ENCODE measurements at regions not wholly inside any gene's neighbourhood (a gene's known extent, or its start where the extent isn't known, plus 50 kb on each side); places are given as distances from the start of the nearest gene placed in this dataset.

DNA sequence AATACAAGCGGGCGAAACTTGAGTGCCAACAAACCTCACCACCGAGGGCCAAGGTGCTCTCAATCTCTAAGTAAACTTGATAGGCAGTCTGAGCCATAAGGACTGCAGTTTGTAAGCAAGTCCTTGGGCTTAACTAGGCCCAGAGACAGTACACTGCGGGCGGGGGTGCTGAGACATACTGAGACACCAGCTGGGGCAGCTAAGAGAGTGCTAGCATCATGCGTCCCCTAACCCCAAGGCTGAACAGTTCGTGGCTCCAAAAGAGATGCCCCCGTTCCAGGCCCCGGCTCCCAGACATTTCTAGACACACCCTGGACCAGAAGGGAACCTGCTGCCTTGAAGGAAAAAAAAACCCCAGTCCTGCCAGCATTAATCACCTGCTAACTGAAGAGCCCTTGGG lies 126.8 kb upstream of the PRDX4 start:
- DNase-seq = no peak

- no peak for DNase-seq
Observed at GRCh38 chrX:23548164-23548563, 119.1 kb upstream of the PRDX4 start.

GRCh38 chrX:23552303-23552702 lies 115.0 kb upstream of the PRDX4 start:
- DNase-seq = no peak

- DNase-seq = peak; percentile 64
Observed at GRCh38 chrX:23554304-23554703, 113.0 kb upstream of the PRDX4 start.

GRCh38 chrX:23557070-23557469 lies 110.2 kb upstream of the PRDX4 start:
- DNase-seq = no peak

DNA sequence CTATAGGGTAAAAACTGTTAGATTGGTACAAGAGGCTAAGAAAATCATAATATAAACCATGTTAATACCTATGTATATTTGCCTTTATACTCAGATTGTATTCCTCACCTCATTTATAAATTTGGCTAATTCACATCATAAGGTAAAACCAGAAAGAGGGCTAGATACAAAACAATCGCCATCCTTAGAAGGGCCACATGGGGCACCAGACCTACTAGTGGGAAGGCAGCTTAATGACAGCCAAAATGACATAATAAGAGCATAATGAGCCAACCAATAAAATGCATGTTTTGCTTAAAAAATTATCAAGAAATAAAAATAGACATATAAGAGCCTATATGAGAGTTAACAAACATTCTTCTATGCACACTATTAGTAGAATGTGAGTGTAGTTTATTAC lies 107.3 kb upstream of the PRDX4 start:
- no peak for DNase-seq

- no peak for DNase-seq
Observed at GRCh38 chrX:23570674-23571343, 96.5 kb upstream of the PRDX4 start.

DNA sequence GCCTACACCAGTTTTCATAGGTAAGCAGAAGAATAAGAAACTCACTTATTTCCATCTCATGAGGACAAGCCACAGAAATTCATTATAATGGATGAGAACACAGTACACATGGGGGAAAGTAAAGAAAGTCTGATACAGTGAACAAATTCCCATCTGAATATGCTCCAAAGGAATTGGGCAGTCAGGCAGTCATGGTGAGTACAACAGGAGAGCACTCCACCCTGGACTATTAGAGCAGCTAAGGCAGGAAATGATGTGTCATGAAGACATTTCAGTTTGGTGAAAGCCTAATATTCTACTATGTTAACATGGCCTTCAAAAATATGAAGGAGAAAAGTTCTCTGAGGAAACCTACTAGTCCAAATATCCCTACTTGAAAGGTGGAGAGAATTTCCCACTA lies 92.0 kb upstream of the PRDX4 start:
- DNase-seq = no peak

DNA sequence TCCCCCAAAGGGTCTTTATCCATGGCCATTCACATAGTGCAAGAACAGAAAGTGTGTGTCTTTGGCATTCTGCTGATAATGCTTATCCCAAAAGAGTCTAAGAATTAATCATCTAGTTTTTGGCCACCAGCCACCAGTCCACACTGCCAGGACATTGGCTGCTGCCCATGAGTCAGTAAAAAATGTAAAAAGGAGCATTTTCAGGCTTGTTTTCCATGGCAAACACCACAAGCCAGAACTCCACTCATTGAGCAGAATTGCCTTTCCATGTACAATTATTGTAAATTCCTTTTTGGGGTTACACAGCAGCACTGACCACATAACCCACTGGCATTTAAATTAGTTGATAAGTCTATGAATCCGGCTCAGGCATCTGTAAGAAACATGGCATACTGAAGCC lies 89.2 kb upstream of the PRDX4 start:
- no peak for DNase-seq

- no peak for DNase-seq
Observed at GRCh38 chrX:23589496-23589895, 77.8 kb upstream of the PRDX4 start.

DNA sequence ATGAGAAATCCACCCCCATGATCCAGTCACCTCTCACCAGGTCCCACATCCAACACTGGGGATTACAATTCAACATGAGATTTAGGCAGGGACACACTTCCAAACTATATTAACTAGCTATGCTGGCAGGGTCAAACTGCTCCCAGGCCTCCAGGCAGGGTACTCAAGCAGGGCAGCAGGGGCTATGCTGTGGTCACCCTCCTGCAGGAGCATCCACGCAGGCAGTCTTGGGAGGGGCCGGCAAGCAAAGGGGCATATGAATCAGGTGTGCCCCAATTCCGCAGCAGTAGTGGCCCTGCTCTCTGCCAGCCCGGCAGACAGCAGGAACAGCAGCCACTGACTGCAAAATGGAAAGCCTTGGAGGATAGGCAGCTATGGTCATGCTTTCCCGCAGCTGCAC lies 74.6 kb upstream of the PRDX4 start:
- no peak for DNase-seq

DNA sequence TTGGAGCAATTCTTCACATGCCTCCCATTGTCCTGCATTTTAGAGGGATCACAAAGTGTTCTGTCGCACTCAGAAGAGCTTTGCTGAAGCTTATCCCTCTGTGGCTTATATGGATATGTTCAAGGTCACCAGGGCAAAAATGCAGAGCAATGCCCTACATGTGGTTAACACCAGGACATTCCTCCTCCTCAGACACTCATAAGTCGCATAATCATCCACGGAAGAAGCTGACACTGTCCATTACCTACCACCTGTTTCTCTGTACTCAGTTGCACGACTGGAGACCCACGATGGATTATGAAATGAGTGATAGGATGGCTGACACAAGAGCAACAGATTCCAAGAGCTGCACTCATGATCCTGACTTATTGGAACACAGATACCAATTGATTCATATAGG lies 68.7 kb upstream of the PRDX4 start:
- DNase-seq = no peak

DNA sequence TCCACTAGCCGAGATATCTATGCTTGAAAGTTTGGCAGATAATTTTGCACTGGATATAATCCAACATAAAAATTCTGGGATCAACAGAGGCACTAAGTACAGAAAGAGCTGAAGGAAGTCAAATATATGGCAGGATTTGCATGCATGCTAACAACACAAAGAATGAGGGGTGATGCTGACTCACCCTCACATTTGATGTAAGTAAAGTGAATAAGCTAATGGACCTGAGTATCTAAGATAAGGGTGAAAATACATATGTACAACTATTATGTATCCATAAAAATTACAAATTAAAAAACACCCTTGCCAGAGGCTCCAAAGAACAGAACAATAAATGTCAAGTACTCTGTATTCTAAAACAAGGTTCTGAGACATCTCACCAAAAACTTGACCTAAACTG lies 63.8 kb upstream of the PRDX4 start:
- DNase-seq = no peak

GRCh38 chrX:23610495-23610894 lies 56.8 kb upstream of the PRDX4 start:
- DNase-seq = no peak

DNA sequence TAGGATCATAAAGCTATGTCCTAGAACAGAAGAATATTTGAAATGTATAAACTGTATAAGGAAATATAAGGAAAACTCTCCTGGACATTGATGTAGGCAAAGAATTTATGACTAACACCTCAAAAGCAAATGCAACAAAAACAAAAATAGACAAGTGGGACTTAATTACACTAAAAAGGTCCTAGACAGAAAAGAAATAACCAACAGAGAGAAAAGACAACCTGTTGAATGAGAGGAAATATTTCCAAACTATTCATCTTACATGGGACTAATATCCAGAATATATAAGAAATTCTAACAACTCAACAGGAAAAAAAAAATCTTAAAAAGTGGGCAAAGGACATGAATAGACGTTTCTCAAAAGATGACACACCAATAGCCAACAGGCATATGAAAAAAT lies 54.4 kb upstream of the PRDX4 start:
- DNase-seq = no peak

DNA sequence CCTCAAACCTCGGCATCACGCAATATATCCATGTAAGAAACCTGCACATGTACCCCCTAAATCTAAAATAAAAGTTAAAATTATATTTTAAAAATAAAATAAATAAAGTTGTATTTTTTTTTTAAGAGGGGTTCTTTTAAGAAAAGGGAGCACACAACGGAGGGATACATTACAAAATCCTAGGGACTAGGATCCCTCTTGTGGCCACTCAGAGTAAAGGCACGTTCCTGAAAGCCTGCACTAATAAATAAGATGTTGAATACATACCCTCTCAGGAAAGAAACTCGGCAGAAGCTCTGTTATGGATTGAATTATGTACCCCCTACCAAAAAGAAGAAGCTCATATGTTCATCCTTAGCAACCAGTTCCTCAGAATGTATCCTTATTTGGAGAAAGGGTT lies 50.9 kb upstream of the PRDX4 start:
- peak; percentile 42 for DNase-seq

Measured in dermis blood vessel endothelial cell (primary cell).